ENCODE measurements at regions not wholly inside any gene's neighbourhood (a gene's known extent, or its start where the extent isn't known, plus 50 kb on each side); places are given as distances from the start of the nearest gene placed in this dataset.

GRCh38 chr6:140462453-140463311 is 1088.2 kb upstream of the CITED2 start:
- TF ChIP-seq CTCF (IDR thresholded peaks at IDR 0.05) (no peak), POLR2A (IDR thresholded peaks at IDR 0.05) (no peak)

All from heart left ventricle (tissue), 13 donors.